ENCODE measurements at regions not wholly inside any gene's neighbourhood (a gene's known extent, or its start where the extent isn't known, plus 50 kb on each side); places are given as distances from the start of the nearest gene placed in this dataset.

- DNase-seq: no peak
Observed at GRCh38 chr15:69847625-69848024, 250.1 kb downstream of the TLE3 start.

GRCh38 chr15:69848096-69848495, 249.6 kb downstream of the TLE3 start:
- DNase-seq: no peak

DNA sequence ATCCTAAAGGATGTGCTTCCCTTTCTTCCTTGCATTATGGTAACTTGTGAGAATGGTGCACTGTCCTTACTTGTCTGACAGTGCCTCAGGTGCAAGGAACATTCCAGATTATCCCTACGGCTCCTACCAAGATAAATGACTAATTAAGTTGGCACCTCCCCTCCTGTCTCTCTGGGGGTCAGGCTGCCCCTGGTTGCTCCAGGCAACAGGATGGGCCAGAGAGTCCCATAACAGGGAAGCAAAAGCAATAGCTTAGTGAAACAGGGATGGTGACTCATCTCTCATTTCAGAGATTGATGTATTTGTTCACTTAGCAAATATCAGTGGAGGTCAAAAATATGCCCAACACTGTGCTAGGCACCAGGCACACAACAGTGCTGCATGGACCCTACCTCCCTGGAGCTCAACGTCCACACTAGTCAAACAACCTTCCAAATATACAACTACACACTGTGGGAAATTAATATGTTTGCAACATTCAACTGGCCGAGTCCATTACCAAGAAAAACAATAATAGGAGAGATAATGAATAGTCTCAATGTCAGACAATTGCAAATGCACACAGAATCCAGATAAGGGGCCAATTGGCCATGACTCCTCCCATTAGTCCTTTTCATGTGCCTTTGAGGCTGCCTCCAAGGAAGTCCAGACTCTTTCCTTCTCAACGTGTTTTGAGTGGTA, 249.0 kb downstream of the TLE3 start:
- no peak for DNase-seq

DNA sequence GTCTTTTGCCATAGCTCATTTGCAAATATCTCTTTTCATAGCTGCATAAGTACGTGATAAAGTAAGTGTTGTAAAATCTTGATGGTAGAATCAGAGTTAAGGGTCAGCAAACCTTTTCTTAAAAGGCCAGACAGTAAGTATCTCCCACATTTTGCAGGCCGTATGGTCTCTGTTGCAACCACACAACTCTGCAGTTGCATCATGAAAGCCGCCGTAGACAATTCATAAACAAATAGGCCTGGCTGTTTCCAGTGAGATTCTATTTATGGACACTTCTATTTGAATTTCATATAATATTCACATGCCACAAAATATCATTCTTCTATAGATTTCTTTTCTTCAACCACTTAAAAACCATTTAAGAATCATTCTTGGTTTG, 248.5 kb downstream of the TLE3 start:
- no peak for DNase-seq

- DNase-seq: no peak
Observed at GRCh38 chr15:69852482-69852881, 245.2 kb downstream of the TLE3 start.

DNA sequence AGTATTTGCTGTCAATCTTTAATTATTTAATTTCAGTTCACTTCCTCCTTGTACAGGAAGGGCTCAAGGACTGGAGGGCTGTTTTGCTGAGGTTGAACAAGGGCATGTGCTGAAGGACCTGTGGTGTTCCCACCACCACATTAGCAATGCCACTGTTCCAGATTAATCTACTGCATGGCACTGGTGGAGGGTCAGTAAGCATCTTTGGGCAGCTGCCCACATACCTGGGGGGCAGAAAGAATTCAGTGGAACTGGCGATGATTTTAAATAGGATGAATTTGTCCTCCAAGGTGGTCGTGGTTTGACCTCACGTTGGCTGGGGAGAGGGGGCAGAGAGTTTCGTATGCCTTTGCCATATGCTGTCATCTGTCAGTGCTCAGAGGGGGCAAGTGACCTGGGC, 244.8 kb downstream of the TLE3 start:
- no peak for DNase-seq

- no peak for DNase-seq
Observed at GRCh38 chr15:69853544-69853951, 244.2 kb downstream of the TLE3 start.

GRCh38 chr15:69854001-69854400, 243.7 kb downstream of the TLE3 start:
- DNase-seq: no peak

- DNase-seq: no peak
Observed at GRCh38 chr15:69854521-69855181, 243.1 kb downstream of the TLE3 start.

DNA sequence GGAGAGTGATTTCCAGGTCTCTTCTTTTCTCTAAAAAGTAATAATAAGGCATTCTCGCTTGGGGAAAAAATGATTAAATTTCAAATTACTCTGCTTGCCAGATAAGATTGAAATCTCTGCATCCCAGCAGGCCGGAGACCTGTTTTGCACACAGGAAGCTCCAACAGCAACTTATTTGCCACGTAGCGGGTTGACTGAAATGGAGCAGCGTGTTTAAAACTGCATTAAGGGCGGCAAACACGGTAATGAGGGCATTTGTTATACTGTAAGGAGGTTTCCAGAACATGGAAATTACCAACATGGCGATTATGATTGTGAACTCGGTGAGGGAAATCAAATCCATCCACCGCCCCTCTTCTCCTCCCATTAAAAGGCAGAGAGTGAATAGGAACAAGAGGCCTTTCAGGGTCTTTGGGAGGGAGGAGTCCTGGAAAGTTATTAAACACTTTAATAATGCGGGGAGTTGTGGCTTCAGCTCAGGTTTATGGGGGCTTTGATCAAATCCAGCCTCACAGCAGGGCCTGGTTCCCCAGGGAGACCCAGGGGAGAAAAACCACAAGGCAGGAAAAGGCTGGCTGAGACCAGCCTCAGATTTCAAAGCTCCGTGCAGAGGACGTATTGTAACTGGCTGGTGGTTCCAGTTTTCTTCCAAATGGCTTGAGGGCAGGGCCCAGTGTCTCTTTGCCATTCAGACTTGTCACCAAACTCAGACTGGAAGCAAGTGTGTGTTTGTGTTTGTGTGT, 242.3 kb downstream of the TLE3 start:
- no peak for DNase-seq

DNA sequence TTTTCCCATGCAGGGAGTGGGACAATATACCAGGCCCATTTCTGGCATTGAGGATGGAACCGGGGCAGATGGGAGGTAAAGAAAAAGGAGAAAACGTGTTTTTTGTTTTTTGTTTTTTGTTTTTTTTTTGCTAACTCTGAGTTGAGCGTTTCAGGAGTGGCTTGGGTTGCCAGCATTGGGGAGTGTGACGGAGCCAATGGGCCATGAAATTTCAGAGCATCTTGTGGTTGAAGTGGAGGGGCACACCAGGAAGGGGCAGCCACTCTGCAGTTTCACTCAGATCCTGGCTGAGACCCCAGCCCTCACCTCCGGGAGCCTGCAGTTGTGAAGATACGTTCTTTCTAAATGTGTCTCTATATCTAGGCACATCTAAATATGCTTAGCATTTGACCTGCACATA, 240.5 kb downstream of the TLE3 start:
- no peak for DNase-seq

DNA sequence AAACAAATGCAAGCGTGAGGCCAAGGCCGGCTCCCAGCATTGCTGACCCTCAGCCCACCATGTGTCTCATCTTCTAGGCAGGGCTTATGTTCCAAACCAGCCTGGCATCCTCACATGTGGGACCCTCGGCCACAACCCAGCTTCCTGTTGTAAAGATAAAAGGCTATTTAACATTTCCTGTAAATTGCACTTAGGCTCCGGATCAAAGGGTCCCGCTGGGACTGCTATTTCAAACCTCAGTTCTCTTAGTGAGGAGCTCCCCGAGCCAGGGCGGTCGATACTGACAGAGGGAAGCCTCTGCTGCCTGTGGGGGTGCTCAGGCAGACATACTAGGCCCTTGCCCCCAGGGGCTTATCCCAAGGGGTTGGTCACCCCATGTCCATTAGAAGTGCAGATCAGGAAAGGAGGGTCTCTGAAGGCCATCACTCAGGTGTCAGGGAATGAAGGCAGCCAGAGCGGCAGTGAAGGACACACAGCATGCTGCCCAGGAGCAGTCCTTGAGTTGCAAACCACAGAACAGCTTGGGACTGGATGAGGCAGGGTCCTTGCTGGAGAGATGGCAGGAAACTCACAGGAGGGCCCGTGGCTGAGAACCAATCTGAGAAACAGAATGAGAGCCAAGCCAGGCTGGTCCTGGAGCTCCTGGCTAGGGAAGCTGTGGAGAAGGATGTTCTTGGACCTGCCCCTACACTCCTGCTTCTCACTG, 239.9 kb downstream of the TLE3 start:
- DNase-seq: no peak

DNA sequence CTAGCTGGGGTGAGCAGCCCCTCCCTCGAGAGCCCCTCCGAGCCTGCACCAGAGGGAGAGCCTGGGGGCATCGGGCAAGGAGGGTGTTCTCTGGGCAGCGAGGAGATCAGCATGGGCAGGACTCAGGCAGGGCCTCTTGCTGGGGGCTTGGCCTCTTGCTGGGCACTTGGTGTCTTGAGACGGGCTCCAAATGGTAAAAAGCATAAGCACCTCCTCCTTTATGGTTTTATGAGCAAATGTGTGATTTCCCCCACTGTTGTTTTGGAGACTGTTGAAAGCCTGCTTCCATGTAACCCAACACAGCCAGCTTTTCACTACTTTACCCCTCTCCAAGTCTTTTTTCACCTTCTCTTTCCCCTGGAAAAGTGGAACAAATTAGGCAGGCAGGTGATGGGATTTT, 239.3 kb downstream of the TLE3 start:
- no peak for DNase-seq

- no peak for DNase-seq
Observed at GRCh38 chr15:69859866-69860265, 237.9 kb downstream of the TLE3 start.

DNA sequence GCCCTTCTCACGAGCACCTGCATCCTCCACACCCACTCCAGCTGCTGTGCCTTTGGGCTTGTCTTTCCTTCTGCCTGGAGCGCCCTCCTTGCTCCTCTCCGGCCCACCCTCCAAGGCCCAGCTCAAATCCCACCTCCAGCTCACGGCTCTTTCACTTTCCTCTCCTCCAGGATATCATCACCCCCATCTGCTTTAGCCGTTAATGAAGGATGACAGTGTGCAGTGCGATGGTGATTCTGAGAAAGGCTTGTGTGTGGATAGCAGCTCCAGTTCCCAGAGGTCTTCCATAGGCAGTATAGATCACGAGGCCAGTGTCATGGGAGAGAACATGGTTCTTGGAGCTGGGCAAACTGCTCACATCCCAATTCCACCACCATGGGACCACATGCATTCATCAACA, 237.4 kb downstream of the TLE3 start:
- no peak for DNase-seq

GRCh38 chr15:69860921-69861320, 236.8 kb downstream of the TLE3 start:
- no peak for DNase-seq

- no peak for DNase-seq
Observed at GRCh38 chr15:69861331-69862171, 236.2 kb downstream of the TLE3 start.

DNA sequence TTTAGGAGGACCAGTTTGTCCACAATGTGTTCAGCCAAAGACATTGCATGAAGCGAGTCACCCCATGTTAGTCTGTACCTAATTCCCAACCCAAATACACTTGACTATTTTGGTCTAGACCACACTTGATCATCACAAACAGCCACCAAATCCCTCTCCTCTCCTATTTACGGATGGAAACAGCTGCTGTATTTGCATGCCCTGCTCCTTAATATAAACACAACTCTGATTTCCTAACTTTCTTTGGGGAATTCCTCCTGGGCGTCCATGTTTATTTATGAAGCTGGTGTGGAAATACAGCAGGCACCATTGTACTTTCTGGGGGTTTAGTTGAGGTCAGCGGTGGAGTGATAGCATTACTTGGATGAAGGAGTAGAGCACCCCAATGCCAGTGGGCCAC, 235.2 kb downstream of the TLE3 start:
- DNase-seq: no peak

DNA sequence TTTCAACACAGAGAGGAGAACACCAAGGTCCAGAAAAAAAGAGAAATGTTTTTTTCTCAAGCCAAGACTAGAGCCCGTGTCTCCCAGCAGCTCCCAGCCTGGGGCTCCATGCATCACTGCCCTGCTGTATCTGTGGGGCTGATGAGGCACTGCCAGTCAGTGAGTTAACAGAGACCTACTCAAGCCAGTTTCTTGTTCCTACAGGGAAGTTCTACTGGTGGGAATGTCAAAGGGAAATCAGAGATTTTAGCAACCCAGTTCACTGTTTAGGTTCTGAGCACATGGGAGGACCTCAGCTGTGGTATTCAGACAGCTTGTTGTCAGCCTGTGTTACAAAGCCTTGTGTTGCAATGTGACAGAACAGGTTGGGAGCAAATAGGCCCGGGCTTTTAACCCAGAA, 234.3 kb downstream of the TLE3 start:
- no peak for DNase-seq

DNA sequence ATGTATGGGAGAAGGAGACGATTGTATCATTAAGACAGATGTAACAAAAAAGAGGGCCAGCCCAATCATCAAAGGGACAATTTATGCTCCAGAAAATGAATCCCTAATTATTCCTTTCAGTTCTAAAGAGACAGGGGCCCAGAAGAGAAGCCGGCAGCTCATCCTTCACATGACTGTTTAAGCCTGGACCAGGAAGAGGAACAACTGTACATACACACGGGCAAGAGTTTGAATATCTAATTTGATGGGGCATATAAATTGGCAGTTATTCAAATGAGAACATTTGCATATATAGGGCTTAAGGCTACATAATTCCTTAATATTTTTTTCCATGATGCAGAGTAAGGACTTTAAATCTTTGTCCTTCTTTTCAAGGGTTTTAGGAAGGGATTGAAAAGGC, 232.3 kb downstream of the TLE3 start:
- no peak for DNase-seq

DNA sequence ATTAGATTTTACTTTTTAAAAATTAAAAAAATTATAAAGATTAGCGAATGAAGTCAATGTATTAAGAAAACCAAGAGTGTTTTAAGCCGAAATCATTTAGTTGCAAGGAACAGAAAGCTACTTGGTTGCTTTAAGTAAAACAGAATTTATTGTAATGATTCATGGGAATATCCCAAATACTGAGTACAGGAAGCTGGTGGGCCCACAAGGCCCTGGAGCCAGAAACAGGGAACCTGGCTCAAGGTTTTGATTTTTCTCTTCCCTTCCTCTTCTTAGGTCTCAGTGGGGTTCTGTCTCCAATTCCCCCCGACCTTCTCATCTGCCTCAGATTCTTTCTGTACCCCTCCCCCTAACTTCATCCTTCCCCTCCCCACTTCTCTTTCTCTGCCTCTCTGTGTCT, 229.0 kb downstream of the TLE3 start:
- DNase-seq: no peak

GRCh38 chr15:69869291-69869690, 228.4 kb downstream of the TLE3 start:
- no peak for DNase-seq

All from occipital lobe (tissue), 1 donor.